H9 (cell line): ENCODE measurements at regions not wholly inside any gene's neighbourhood (a gene's known extent, or its start where the extent isn't known, plus 50 kb on each side); places are given as distances from the start of the nearest gene placed in this dataset.

Experiments
- DNase-seq: peaks from one replicate; pipeline ENCODE4 v3.0.0-alpha.2; 2017
- H2AFZ ChIP-seq: one replicate; pipeline ENCODE4 v1.6.1; 2013; ENCODE audit warnings: mild to moderate bottlenecking, low read length, control low read depth, moderate library complexity
- H2AK5ac ChIP-seq: 2 replicates; pipeline ENCODE4 v1.6.1; 2013; ENCODE audit warnings: low read length, control low read depth, mixed read lengths; ENCODE audit not compliant: insufficient read length
- H2BK120ac ChIP-seq: one replicate; pipeline ENCODE4 v1.6.1; 2013; ENCODE audit warnings: low read depth, mild to moderate bottlenecking, low read length, control low read depth, inconsistent platforms; ENCODE audit not compliant: poor library complexity, severe bottlenecking
- H2BK12ac ChIP-seq: 2 replicates; pipeline ENCODE4 v1.6.1; 2013; ENCODE audit warnings: low read length, control low read depth, mixed read lengths, low read depth; ENCODE audit not compliant: insufficient read length
- H2BK15ac ChIP-seq: 2 replicates; pipeline ENCODE4 v1.6.1; 2013; ENCODE audit warnings: low read depth, low read length, control low read depth
- H2BK20ac ChIP-seq: one replicate; pipeline ENCODE4 v1.6.1; 2013; ENCODE audit warnings: low read depth, mild to moderate bottlenecking, low read length, control low read depth, inconsistent platforms; ENCODE audit not compliant: poor library complexity, severe bottlenecking
- H2BK5ac ChIP-seq: 2 replicates; pipeline ENCODE4 v1.6.1; 2013; ENCODE audit warnings: low read length, control low read depth, mixed read lengths; ENCODE audit not compliant: insufficient read length
- H3K14ac ChIP-seq: 2 replicates; pipeline ENCODE4 v1.6.1; 2013; ENCODE audit warnings: low read length, control low read depth; ENCODE audit not compliant: insufficient read depth
- H3K18ac ChIP-seq: 2 replicates; pipeline ENCODE4 v1.6.1; 2013; ENCODE audit warnings: low read depth, mild to moderate bottlenecking, mixed read lengths, low read length, control low read depth; ENCODE audit not compliant: insufficient read length
- H3K23ac ChIP-seq: 2 replicates; pipeline ENCODE4 v1.6.1; 2013; ENCODE audit warnings: low read length, control low read depth, mixed read lengths, low read depth; ENCODE audit not compliant: insufficient read length
- H3K23me2 ChIP-seq: 2 replicates; pipeline ENCODE4 v1.6.1; 2013; ENCODE audit warnings: low read depth, mild to moderate bottlenecking, mixed read lengths, low read length, control low read depth; ENCODE audit not compliant: insufficient read length, poor library complexity, severe bottlenecking
- H3K27ac ChIP-seq: 2 replicates; pipeline ENCODE4 v1.5.1; 2013; ENCODE audit warnings: low read length, control low read depth, mixed read lengths, low read depth; ENCODE audit not compliant: insufficient read length
- H3K27me3 ChIP-seq: 2 replicates; pipeline ENCODE4 v1.6.1; 2013; ENCODE audit warnings: low read length, control low read depth, inconsistent platforms; ENCODE audit not compliant: insufficient read depth
- H3K4ac ChIP-seq: 2 replicates; pipeline ENCODE4 v1.6.1; 2013; ENCODE audit warnings: low read depth, mild to moderate bottlenecking, control low read depth, inconsistent platforms, low read length, moderate library complexity
- H3K4me1 ChIP-seq: 2 replicates; pipeline ENCODE4 v1.6.1; 2013; ENCODE audit warnings: low read length, control low read depth, inconsistent platforms; ENCODE audit not compliant: insufficient read depth
- H3K4me2 ChIP-seq: 2 replicates; pipeline ENCODE4 v1.6.1; 2013; ENCODE audit warnings: low read length, control low read depth, mixed read lengths; ENCODE audit not compliant: insufficient read length, insufficient read depth
- H3K56ac ChIP-seq: 2 replicates; pipeline ENCODE4 v1.6.1; 2013; ENCODE audit warnings: low read depth, mild to moderate bottlenecking, mixed read lengths, low read length, control low read depth; ENCODE audit not compliant: insufficient read length
- H3K79me1 ChIP-seq: 2 replicates; pipeline ENCODE4 v1.6.1; 2013; ENCODE audit warnings: low read depth, mild to moderate bottlenecking, moderate library complexity, low read length, control low read depth, inconsistent platforms; ENCODE audit not compliant: insufficient read depth, poor library complexity, severe bottlenecking
- H3K79me2 ChIP-seq: 2 replicates; pipeline ENCODE4 v1.6.1; 2013; ENCODE audit warnings: low read length, control low read depth, inconsistent platforms; ENCODE audit not compliant: insufficient read depth
- H3K9ac ChIP-seq: 2 replicates; pipeline ENCODE4 v1.6.1; 2013; ENCODE audit warnings: low read length, control low read depth, mixed read lengths; ENCODE audit not compliant: insufficient read length; ENCODE audit errors: extremely low read depth
- H3K9me3 ChIP-seq: one replicate; pipeline ENCODE4 v1.6.1; 2013; ENCODE audit warnings: low read depth, low read length, inconsistent platforms; ENCODE audit not compliant: control insufficient read depth
- H3T11ph ChIP-seq: one replicate; pipeline ENCODE4 v1.6.1; 2013; ENCODE audit warnings: mild to moderate bottlenecking, low read length, control low read depth, inconsistent platforms
- H4K20me1 ChIP-seq: one replicate; pipeline ENCODE4 v1.6.1; 2013; ENCODE audit not compliant: control insufficient read depth, insufficient read length, insufficient read depth
- H4K5ac ChIP-seq: 2 replicates; pipeline ENCODE4 v1.6.1; 2013; ENCODE audit warnings: low read depth, mild to moderate bottlenecking, mixed read lengths, low read length, control low read depth; ENCODE audit not compliant: insufficient read length
- H4K8ac ChIP-seq: replicated peaks from 2 replicates; pipeline ENCODE4 v1.6.1; 2013; ENCODE audit warnings: low read length, control low read depth, mixed read lengths, low read depth; ENCODE audit not compliant: insufficient read length
- H4K91ac ChIP-seq: 2 replicates; pipeline ENCODE4 v1.6.1; 2013; ENCODE audit warnings: low read depth, mild to moderate bottlenecking, moderate library complexity, mixed read lengths, low read length, control low read depth; ENCODE audit not compliant: insufficient read length
- H3K27ac Mint-ChIP-seq, 3 experiments: 2 replicates in 2 of 3; 3 replicates in 1 of 3; pipeline ENCODE4 v1.8.0; 2020 to 2021; ENCODE audit warnings: mixed read lengths in 3 of 3, mild to moderate bottlenecking in 1 of 3, moderate library complexity in 1 of 3
- H3K27me3 Mint-ChIP-seq: 2 replicates; pipeline ENCODE4 v1.8.0; 2021; ENCODE audit warnings: low read depth, mild to moderate bottlenecking, moderate library complexity, mixed read lengths
- H3K36me3 Mint-ChIP-seq, 3 experiments: 2 replicates in 2 of 3; 3 replicates in 1 of 3; pipeline ENCODE4 v1.8.0; 2020 to 2021; ENCODE audit warnings: low read depth in 3 of 3, mixed read lengths in 3 of 3; ENCODE audit not compliant: insufficient read depth in 1 of 3
- H3K4me1 Mint-ChIP-seq, 2 experiments: 2 replicates each; pipeline ENCODE4 v1.8.0; 2020; ENCODE audit warnings: mixed read lengths in 2 of 2
- H3K4me3 Mint-ChIP-seq, 2 experiments: 2 replicates in 1 of 2; 3 replicates in 1 of 2; pipeline ENCODE4 v1.8.0; 2020 to 2021; ENCODE audit warnings: mild to moderate bottlenecking in 2 of 2, mixed read lengths in 2 of 2, moderate library complexity in 1 of 2
- H3K9me3 Mint-ChIP-seq, 2 experiments: 2 replicates in 1 of 2; 3 replicates in 1 of 2; pipeline ENCODE4 v1.8.0; 2020; ENCODE audit warnings: mild to moderate bottlenecking in 2 of 2, mixed read lengths in 2 of 2, moderate library complexity in 1 of 2
- CTCF ChIP-seq: fragments of 200-600 bp; sonication (generic); conservative IDR thresholded peaks from 3 replicates; pipeline ENCODE4 v1.8.0; 2021; ENCODE audit warnings: antibody characterized with exemption, mild to moderate bottlenecking
- WGBS: extraction: QIAGEN DNeasy Blood & Tissue Kit; methylation state at CpG from one replicate; pipeline ENCODE4 v1.1.7; 2013; ENCODE audit warnings: missing lambda C conversion rate, low lambda C conversion rate, mixed read lengths; ENCODE audit not compliant: insufficient read length; ENCODE audit errors: extremely low coverage; 5-methylcytosine and 5-hydroxymethylcytosine counted together

DNA sequence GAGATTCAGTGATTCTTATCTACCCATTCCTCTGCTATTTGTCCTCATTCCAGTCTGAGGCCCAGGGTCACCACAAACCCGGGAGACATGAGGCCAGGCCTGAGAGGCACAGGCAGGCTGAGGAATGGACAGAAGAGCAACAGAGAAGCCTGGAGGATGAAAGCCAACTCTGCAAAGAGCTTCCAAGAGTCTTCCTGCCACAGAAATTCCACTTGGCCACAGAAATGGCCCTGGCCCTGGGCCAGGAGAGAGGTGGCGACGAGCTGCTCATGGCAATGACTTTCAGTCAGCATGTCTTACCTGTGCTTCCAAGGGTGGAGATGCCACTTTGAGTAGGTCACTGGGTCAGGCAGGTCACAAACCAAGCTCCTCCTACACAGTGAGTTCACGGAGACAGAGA, 155.3 kb upstream of the PKDCC start:
- no CpG with 5 or more reads among the region's 4 CpGs for WGBS
- no peaks in the 10 kb centered on the region for H3K36me3 Mint-ChIP-seq
- no peak overlapping the region for H3K27ac Mint-ChIP-seq
- Histone ChIP-seq H4K5ac (no peak overlapping the region), H3K4ac (no peak overlapping the region), H3K56ac (no peak overlapping the region), H2AFZ (no peak overlapping the region), H2BK12ac (no peak overlapping the region), H2BK20ac (no peak overlapping the region), H3K9ac (no peak overlapping the region), H4K20me1 (no peaks in the 10 kb centered on the region), H3K79me2 (no peaks in the 10 kb centered on the region), H4K8ac (no peak overlapping the region), H3K14ac (no peak overlapping the region; the same call in 1 of the 2 replicates), H2BK15ac (no peak overlapping the region), H2AK5ac (no peak overlapping the region), H4K91ac (no peak overlapping the region), H3K23ac (no peak overlapping the region), H3K27me3 (no peaks in the 10 kb centered on the region), H2BK120ac (no peak overlapping the region), H3K79me1 (no peaks in the 10 kb centered on the region), H3K27ac (no peak overlapping the region), H2BK5ac (no peak overlapping the region), H3K18ac (no peak overlapping the region), H3K23me2 (no peaks in the 10 kb centered on the region), H3T11ph (no peak overlapping the region), H3K4me1 (no peaks in the 10 kb centered on the region), H3K4me2 (no peak overlapping the region), H3K9me3 (no peaks in the 10 kb centered on the region)
- TF ChIP-seq CTCF: no peak
- no peaks in the 10 kb centered on the region for H3K9me3 Mint-ChIP-seq
- no peaks in the 10 kb centered on the region for H3K4me1 Mint-ChIP-seq
- H3K27me3 Mint-ChIP-seq: peaks cover 4% of the 10 kb centered on the region
- no peak overlapping the region for H3K4me3 Mint-ChIP-seq
- DNase-seq: no peak
